PC-3 (cell line): ENCODE measurements at regions not wholly inside any gene's neighbourhood (a gene's known extent, or its start where the extent isn't known, plus 50 kb on each side); places are given as distances from the start of the nearest gene placed in this dataset.

Experiments used
- EZH2phosphoT487 ChIP-seq: fragments of 300-600 bp; sonication (generic); IDR thresholded peaks from 2 replicates; pipeline ENCODE4 v1.6.1; 2018; ENCODE audit warnings: mild to moderate bottlenecking, antibody characterized with exemption, low read length, borderline replicate concordance
- TF ChIP-seq, protein P1 (sequence below): fragments of 300-600 bp; sonication (generic); conservative IDR thresholded peaks from 2 replicates; pipeline ENCODE4 v1.5.1; 2017; ENCODE audit warnings: antibody characterized with exemption, low read depth, mild to moderate bottlenecking, low read length

DNA sequence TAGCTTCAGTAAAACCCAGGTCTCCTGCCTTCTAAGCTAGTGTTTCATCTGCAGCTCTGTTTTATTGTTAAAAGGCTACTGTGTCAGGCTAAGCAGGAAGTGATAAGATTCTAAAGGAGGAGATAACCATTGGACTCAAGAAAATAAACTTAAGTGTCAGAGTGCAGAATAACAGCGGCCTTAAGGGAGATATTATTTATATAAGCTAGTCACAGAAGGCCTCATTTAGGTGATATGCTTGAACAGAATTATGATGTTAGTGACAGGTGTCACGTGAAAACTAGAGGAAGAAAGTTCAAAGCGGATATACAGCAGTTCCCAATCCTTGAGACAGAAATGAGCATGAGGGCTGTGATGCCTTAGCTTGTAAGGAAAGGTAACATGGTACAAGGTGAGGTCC, 373.4 kb downstream of the FOXG1 start:
- TF ChIP-seq, protein P1, sequence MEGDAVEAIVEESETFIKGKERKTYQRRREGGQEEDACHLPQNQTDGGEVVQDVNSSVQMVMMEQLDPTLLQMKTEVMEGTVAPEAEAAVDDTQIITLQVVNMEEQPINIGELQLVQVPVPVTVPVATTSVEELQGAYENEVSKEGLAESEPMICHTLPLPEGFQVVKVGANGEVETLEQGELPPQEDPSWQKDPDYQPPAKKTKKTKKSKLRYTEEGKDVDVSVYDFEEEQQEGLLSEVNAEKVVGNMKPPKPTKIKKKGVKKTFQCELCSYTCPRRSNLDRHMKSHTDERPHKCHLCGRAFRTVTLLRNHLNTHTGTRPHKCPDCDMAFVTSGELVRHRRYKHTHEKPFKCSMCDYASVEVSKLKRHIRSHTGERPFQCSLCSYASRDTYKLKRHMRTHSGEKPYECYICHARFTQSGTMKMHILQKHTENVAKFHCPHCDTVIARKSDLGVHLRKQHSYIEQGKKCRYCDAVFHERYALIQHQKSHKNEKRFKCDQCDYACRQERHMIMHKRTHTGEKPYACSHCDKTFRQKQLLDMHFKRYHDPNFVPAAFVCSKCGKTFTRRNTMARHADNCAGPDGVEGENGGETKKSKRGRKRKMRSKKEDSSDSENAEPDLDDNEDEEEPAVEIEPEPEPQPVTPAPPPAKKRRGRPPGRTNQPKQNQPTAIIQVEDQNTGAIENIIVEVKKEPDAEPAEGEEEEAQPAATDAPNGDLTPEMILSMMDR, result no peak
- TF ChIP-seq EZH2phosphoT487, result no peak
